ENCODE measurements at regions not wholly inside any gene's neighbourhood (a gene's known extent, or its start where the extent isn't known, plus 50 kb on each side); places are given as distances from the start of the nearest gene placed in this dataset.
"Not testable (repeated sequence)": the region's sequence is repeated elsewhere in the genome, so short reads cannot be mapped to it uniquely, and the experiment has no call there.

DNA sequence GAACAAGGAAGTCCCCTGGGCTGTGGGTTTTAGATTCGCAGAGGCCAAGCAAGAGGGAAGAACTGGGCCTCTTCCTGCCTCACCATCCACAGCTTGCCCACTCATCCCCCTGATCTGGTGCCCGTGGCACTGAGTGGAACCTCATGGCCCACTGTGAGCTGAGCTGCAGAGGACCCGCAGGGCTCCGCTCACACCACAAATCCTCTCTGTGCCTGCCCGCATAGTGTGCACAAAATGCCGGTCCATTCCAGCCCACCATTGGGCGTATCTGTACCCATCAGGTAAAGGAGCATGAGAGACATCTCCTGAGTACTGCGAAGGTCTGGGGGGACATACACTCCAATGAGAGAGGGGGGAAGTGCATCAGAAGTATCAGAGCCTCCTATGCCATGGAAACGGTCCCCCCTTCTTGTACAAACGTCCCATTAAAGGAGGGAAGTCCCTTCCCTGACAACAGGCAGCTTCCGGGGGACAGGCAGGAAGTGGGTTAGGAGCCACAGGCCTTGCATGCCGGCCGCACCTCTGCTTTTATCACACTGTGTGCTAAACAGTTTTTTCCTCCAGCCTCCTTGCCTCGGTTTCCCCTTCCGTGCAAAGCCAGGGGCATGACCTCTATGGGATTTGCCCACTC, 309.4 kb upstream of the DIO3 start:
- no peak for DNase-seq

DNA sequence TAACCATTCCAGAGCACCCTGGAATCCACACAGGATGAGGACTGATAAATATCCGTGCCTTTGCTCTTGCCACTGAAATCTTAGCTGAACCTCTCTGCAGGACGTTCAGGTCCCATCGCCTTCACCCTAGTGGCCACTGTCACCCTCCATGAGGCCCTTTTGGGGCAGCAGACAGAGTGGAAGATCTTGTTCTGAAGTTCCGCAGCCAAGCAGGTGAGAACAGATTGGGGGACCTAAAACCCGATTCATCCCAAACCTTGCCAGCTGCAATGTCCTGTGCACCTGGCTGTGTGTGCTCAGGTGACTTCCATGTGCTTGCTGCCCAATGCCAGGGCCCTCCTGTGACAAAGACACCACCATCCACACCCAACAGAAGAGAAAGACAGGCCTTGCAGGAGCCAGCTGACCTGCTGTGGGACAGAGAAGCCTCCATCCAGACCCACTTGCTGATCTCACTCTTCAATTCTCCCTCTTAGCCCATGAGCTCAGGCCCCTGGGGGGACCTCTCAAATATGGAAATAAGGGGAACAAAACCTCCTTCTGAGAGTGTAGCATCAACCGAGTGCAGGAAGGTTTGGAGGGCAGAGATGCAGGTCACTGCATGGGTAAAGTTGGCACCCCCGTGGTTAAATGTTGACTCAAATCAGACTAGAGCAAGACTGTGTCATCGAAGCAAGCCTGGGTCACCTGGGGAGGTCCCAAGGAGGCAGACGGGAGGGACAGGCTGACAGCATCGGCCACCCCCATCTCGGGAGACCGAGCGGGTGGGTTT, 308.7 kb upstream of the DIO3 start:
- no peak for DNase-seq

- no peak for DNase-seq
These were observed 307.3 kb upstream of the DIO3 start for GRCh38 chr14:101253948-101254347.

DNA sequence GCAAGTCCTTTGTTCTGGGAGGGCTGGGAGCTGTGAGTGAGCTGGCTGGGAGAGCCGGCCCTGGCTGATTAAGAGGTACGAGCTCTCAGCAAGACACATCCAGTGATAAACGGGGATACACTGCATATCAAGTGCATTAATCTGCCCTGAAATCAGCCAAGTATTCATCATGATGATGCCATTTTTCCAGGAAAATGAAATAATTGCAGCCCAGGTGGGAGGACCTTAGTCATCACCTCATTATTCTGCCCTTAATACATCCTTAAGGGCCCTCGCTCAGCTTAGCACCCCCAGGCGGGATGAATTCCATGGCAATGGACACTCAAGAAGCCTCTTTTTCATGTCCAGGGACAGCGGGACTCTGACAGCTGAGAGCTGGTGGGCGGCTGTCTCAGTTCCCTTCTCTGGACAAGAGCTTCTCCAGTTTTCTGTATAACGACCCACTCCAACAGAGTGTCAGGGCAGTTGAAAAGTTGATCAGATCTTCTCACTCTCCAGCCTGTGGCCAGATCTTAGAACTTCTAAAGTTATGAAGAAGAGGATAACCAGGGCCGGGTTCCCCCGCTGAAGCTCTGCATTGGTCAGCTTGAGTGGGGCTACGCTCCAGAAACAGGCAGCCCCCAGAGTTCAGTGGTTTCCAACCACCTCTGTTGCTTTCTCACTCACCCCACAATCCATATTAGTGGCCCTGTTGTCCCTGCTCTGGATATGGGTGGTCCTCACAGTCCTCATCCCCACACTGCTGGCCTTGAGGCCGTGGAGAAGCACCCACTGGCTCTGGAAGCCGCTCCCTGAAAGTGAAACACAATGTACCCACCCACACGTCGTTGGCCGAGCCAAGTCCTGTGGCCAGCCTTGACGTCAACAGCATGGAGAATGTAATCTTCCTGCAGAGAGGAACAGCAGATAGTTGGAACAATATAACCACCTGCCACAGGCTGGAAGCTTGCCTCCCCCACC, 306.2 kb upstream of the DIO3 start:
- no peak for DNase-seq

DNA sequence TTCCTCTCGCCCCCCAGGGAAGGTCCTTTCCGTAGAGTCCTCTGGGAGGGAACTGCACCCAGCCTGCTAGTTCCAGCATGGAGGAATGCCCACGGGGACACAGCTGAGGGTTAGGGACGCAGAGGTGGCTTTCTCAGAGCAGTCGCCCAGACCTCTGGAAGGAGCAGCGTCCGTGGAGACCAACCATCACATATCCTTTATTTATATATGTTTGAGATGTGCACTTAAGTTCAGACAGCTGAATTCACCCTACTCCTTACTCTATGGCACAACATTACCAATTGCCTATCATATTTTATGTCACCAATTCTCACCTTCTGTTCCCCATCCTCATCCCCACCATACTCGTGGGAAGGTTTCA, 305.6 kb upstream of the DIO3 start:
- DNase-seq: no peak

GRCh38 chr14:101256266-101256665, 305.0 kb upstream of the DIO3 start:
- DNase-seq: no peak

- DNase-seq: no peak
These were observed 303.7 kb upstream of the DIO3 start for GRCh38 chr14:101257551-101257950.

GRCh38 chr14:101259748-101260147, 301.5 kb upstream of the DIO3 start:
- no peak for DNase-seq

GRCh38 chr14:101266441-101266840, 294.9 kb upstream of the DIO3 start:
- not testable (repeated sequence) for DNase-seq

DNA sequence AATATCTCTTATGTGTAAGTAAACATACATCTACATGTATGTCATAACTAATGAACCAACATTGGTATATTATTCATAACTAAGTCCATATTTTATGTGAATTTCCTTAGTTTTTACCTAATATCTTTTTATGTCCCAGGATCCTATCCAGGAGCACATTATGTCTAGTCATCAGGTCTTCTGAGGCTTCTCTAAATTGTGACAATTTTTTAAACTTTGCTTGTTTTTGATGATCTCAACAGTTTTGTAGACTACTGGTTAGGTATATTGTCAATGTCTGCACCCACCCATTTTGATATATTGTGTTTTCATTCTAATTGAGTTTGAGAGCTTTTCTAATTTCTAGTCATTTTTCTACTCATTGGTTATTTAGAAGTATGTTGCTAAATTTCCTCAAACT, 288.2 kb upstream of the DIO3 start:
- no peak for DNase-seq

- no peak for DNase-seq
These were observed 284.8 kb upstream of the DIO3 start for GRCh38 chr14:101276309-101277091.

DNA sequence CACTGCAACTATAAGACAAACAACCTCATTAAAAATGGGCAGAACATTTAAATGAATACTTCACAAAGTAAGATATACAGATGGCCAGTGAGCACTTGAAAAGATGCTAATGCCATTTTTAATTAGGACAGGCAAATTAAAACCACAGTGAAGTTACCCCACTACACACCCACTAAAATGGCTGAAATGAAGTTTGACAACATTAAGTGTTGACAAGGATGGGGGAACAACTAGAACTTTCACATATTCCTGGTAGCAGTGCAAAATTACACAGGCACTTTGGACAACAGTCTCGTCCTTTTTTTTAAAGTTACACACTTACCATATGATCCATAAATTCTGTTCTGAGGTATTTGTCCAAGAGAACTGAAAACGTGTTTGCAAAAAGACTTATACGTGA, 278.9 kb upstream of the DIO3 start:
- DNase-seq: no peak

- no peak for DNase-seq
These were observed 276.6 kb upstream of the DIO3 start for GRCh38 chr14:101284711-101285110.

GRCh38 chr14:101286271-101287018, 274.9 kb upstream of the DIO3 start:
- DNase-seq: no peak

DNA sequence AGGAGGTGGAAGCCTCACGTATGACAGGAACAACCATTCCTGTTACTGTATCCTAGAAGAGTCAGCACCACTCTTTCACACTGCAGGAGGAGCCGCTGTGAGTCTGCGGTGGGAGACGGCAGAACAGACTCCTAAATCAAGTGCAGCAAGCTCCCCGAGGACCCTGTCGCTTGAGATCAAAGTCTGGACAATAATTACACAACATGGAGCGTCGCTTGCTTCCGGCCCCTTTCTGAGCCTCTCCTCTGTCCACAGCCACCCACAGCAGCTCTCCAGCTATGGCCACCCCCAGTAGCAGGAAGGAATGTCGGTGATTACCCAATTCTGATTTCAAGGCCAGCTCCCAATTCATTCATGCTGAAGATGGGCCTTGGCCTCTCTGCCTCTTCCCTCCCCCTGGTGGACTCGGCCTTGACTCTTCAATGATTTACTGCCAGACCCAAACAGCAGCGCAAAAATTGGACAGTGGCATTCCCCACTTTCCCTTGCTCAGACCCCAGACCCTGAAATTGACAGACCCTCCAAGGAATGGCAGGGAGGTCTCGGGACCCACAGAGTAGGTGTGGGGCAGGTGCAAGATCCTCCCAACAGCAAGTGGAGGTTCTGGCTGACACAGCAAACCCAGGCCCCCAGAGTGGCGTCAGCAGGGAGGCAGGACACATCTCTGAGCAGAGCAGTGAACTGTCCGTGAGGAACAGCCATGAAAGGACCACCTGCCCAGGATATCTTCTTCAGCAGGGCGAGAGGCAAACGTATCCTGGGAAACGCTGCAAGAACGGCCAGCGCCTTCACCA, 272.7 kb upstream of the DIO3 start:
- no peak for DNase-seq

DNA sequence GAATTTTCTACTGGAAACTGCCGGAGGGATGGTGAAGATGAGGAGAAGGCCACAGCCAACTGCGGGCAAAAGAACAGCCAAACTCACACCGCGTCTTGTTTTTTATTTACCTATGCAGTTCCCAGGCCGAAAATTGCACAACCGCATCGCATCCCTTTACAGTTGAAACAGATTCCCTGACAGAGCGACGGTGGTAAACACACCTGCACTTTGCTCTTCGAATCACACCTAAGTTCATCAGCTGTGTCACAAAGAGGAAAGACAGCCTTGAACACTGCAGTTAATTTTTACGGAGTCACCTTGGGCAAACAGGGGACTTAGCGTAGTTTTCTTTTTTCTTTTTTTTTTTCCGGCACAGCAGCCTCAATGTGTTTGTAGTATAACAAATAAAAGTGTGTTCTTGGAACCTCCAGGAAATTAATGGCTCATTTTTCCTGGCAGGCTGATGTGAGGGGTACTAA, 272.0 kb upstream of the DIO3 start:
- DNase-seq: no peak

- DNase-seq: no peak
These were observed 271.4 kb upstream of the DIO3 start for GRCh38 chr14:101289911-101290310.

DNA sequence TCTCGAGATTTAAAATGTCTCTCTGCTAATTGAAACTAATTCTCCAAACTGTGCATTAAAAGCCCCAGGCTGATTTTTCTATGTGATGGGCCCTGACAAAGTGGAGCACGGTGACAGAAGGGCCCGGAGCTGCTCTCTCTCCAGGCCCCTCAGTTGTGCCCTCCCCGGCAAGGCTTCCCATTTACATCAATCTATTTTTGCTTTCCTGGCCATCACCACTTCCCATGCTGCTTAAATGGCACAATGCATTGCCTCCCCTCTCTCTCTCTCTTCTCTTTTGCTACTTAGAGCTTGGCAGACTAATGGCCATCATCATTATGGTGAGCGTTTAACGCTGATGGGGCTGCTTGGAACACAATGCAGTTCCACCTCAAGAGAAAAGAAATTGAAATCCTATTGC, 270.7 kb upstream of the DIO3 start:
- DNase-seq: no peak

- no peak for DNase-seq
These were observed 269.9 kb upstream of the DIO3 start for GRCh38 chr14:101291390-101291789.

GRCh38 chr14:101292448-101292847, 268.8 kb upstream of the DIO3 start:
- DNase-seq: no peak

DNA sequence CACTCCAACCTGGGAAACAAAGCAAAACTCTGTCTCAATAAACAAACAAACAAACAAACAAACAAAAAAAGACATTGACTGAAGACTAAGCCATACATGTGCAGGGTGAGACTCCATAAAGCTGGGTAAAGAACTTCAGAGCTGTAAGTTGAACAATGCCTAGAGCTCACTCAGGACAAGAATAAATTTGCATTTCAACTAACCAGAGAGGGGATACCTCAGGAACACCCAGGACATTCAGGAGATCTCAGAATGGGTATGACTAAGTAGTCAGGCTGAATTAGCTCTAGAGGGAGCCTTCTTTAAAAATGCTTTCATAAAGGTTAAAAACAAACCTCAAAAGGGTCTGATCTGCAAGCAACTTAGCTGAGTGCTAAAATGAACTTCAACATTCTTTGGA, 267.7 kb upstream of the DIO3 start:
- DNase-seq: no peak

All from effector CD8-positive, alpha-beta T cell (primary cell).